ENCODE measurements at regions not wholly inside any gene's neighbourhood (a gene's known extent, or its start where the extent isn't known, plus 50 kb on each side); places are given as distances from the start of the nearest gene placed in this dataset.

DNA sequence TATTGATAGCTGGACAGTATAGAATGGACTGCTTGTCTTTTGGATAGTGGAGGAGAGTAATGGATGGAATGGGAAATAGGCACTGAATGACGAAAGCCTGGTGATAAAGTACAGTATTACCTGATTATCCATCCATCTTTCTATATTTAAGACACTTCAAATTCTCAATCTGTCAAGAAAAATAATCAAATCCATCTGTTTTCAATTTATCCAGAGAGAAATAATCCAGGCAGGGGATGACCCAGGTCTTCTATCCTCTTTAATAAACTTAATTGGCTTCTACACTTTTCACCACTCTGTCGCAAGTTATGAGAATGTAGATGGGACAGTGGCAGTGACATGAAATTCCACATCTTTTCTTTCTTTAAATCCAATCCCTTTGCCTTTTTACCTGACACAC, 420.3 kb upstream of the PDZRN3 start:
- no peak for TF ChIP-seq CTCF (IDR thresholded peaks at IDR 0.05; ENCODE audit: insufficient read depth, low read depth, low read length, missing control alignments)
- no peak overlapping the region for H3K4me3 ChIP-seq (ENCODE audit: low read depth, low read length)
- DNase-seq (ENCODE audit: low read depth) = no peak

GRCh38 chr3:74041068-74041675, 416.4 kb upstream of the PDZRN3 start:
- H3K4me3 ChIP-seq (ENCODE audit: low read depth, low read length) = no peak overlapping the region
- peak; percentile 2 for DNase-seq (ENCODE audit: low read depth)
- no peak for TF ChIP-seq CTCF (IDR thresholded peaks at IDR 0.05; ENCODE audit: insufficient read depth, low read depth, low read length, missing control alignments)

GRCh38 chr3:74039105-74039504, 414.4 kb upstream of the PDZRN3 start:
- TF ChIP-seq CTCF (IDR thresholded peaks at IDR 0.05; ENCODE audit: insufficient read depth, low read depth, low read length, missing control alignments) = no peak
- no peak overlapping the region for H3K4me3 ChIP-seq (ENCODE audit: low read depth, low read length)
- DNase-seq (ENCODE audit: low read depth) = no peak

DNA sequence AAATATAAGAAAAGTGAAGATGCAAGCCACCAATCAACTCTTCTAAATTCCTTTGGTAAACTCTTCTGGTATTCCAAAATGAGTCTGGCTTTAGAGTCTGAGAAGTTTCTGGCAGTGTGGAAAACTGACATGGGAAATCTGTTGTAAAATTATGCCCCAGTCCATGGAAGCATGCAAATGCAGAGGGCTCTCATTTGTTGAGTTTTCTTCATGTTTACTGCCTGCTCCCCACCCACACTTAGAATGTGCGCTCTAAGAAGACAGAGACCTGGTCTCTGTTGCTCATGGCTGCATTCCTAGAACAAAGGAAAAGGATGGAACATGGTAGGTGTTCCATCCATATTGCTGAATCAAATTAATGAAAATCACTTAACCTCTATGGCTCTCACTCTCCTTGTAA, 411.8 kb upstream of the PDZRN3 start:
- DNase-seq (ENCODE audit: low read depth) = no peak
- no peak for TF ChIP-seq CTCF (IDR thresholded peaks at IDR 0.05; ENCODE audit: insufficient read depth, low read depth, low read length, missing control alignments)

DNA sequence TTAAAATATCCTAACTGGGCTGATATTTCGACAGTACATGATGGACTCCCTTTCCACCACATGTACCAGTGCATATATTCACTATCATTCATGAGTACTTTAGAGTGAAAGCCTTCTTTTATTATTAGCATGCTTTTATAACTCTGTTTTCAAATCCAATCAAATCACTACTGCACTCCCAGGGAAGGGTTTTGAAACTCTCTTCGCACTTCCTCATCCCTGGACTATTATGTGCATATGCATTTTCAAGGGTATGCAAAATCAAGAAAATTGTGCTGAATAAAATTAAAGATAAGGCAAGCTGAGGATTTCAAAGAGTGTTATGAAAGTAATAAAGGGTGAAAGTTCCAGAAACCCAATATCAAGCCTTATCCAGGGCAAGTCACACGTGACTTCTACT, 411.4 kb upstream of the PDZRN3 start:
- DNase-seq (ENCODE audit: low read depth) = no peak
- TF ChIP-seq CTCF (IDR thresholded peaks at IDR 0.05; ENCODE audit: insufficient read depth, low read depth, low read length, missing control alignments) = no peak
- no peak overlapping the region for H3K4me3 ChIP-seq (ENCODE audit: low read depth, low read length)

More for the DNA sequence above, 411.8 kb upstream of the PDZRN3 start:
- no peak overlapping the region for H3K4me3 ChIP-seq (ENCODE audit: low read depth, low read length)

- H3K4me3 ChIP-seq (ENCODE audit: low read depth, low read length) = no peak overlapping the region
- no peak for DNase-seq (ENCODE audit: low read depth)
- no peak for TF ChIP-seq CTCF (IDR thresholded peaks at IDR 0.05; ENCODE audit: insufficient read depth, low read depth, low read length, missing control alignments)
Observed at GRCh38 chr3:74033806-74034205, 409.1 kb upstream of the PDZRN3 start.

GRCh38 chr3:74033381-74033780, 408.6 kb upstream of the PDZRN3 start:
- no peak overlapping the region for H3K4me3 ChIP-seq (ENCODE audit: low read depth, low read length)
- TF ChIP-seq CTCF (IDR thresholded peaks at IDR 0.05; ENCODE audit: insufficient read depth, low read depth, low read length, missing control alignments) = no peak
- DNase-seq (ENCODE audit: low read depth) = no peak
